ENCODE measurements at regions not wholly inside any gene's neighbourhood (a gene's known extent, or its start where the extent isn't known, plus 50 kb on each side); places are given as distances from the start of the nearest gene placed in this dataset.
"Not testable (repeated sequence)": the region's sequence is repeated elsewhere in the genome, so short reads cannot be mapped to it uniquely, and the experiment has no call there.

GRCh38 chr5:122608222-122608621 is 166.7 kb upstream of the SNX2 start:
- Mint-ChIP-seq H3K27me3 (ENCODE audit: insufficient read depth) (no peaks in the 10 kb centered on the region), H3K4me1 (ENCODE audit: low read depth) (no peaks in the 10 kb centered on the region), H3K4me3 (no peak overlapping the region), H3K27ac (no peak overlapping the region), H3K36me3 (ENCODE audit: low read depth) (no peaks in the 10 kb centered on the region), H3K9me3 (no peaks in the 10 kb centered on the region)
- no peak for DNase-seq (ENCODE audit: low spot score)
- intact Hi-C loops (cut with micrococcal nuclease), result no loop called here

DNA sequence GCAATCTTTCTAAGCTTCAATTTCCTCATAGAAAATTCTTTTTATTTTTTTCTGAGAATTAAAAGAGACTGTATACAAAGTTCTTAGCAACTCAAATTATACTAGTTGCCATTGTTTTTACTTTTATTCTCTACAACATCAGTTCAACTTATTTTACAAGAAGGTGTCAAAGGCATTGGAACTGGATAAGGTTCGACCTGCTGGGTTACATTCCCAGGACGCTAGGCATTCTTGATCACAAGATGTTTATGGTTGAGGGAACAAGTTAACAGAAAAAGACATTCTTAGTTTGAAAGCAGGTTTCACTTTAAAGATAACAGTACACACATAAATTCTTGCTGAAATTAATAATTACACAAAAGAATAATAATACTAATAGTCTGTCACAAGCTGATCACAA is 163.5 kb upstream of the SNX2 start:
- Mint-ChIP-seq H3K4me1 (ENCODE audit: low read depth) (no peaks in the 10 kb centered on the region), H3K27me3 (ENCODE audit: insufficient read depth) (no peaks in the 10 kb centered on the region), H3K9me3 (no peaks in the 10 kb centered on the region), H3K4me3 (no peak overlapping the region), H3K36me3 (ENCODE audit: low read depth) (no peaks in the 10 kb centered on the region), H3K27ac (no peak overlapping the region)
- no peak for DNase-seq (ENCODE audit: low spot score)
- intact Hi-C loops (cut with micrococcal nuclease), result no loop called here

DNA sequence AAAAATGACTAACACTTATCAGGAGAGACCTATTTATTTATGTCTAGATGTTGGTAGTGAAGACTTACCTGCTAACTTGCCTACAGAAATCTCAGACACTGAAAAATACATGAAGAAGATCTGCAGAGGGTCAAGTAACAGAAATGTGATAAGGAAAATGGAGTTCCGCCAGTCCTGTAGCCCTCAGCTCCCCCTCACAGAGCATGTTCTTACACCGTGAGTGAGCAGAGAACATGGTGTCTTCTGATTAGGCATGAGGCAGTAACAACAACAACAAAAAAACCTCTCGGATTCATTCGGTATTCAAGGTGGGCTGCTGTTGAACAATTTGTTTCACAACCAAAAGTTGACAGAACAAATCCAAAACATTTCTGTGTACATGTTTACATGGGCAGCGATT is 162.0 kb upstream of the SNX2 start:
- intact Hi-C loops (cut with micrococcal nuclease), result no loop called here
- Mint-ChIP-seq H3K27me3 (ENCODE audit: insufficient read depth) (no peaks in the 10 kb centered on the region), H3K36me3 (ENCODE audit: low read depth) (no peaks in the 10 kb centered on the region), H3K9me3 (no peaks in the 10 kb centered on the region), H3K4me1 (ENCODE audit: low read depth) (no peaks in the 10 kb centered on the region), H3K27ac (no peak overlapping the region), H3K4me3 (no peak overlapping the region)
- DNase-seq (ENCODE audit: low spot score), result no peak

DNA sequence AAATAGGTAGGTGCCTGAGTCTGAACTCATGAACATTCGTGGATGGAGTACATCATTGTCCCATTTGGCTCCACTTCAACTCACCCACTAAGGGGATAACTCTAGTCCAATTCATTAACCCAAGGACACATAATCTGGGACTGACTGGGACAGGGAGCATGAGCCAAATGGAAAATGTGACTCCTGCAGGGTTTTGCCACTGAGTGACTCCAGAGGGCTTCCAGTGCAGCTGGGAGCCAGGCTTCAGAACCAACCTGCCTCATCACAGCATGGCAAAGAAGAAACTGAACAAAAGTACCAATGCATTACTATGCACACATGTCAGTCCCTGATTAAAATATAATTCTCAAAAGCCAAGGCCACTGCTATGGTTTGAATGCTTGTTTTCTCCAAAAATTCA is 159.7 kb upstream of the SNX2 start:
- no peak overlapping the region for H3K4me3 Mint-ChIP-seq
- H3K27me3 Mint-ChIP-seq (ENCODE audit: insufficient read depth), result no peaks in the 10 kb centered on the region
- H3K4me1 Mint-ChIP-seq (ENCODE audit: low read depth), result no peaks in the 10 kb centered on the region
- DNase-seq (ENCODE audit: low spot score), result no peak
- H3K27ac Mint-ChIP-seq, result no peak overlapping the region
- no peaks in the 10 kb centered on the region for H3K9me3 Mint-ChIP-seq
- intact Hi-C loops (cut with micrococcal nuclease), result no loop called here
- H3K36me3 Mint-ChIP-seq (ENCODE audit: low read depth), result no peaks in the 10 kb centered on the region

- Mint-ChIP-seq H3K36me3 (ENCODE audit: low read depth) (no peaks in the 10 kb centered on the region), H3K9me3 (no peaks in the 10 kb centered on the region), H3K4me1 (ENCODE audit: low read depth) (no peaks in the 10 kb centered on the region), H3K27ac (no peak overlapping the region), H3K27me3 (ENCODE audit: insufficient read depth) (no peaks in the 10 kb centered on the region), H3K4me3 (no peak overlapping the region)
- intact Hi-C loops (cut with micrococcal nuclease), result no loop called here
- DNase-seq (ENCODE audit: low spot score), result no peak
These were observed 159.0 kb upstream of the SNX2 start for GRCh38 chr5:122615832-122616231.

GRCh38 chr5:122618046-122618445 is 156.8 kb upstream of the SNX2 start:
- DNase-seq (ENCODE audit: low spot score); intact Hi-C loops (cut with micrococcal nuclease); H3K27me3 Mint-ChIP-seq (ENCODE audit: insufficient read depth); H3K36me3 Mint-ChIP-seq (ENCODE audit: low read depth); H3K27ac Mint-ChIP-seq; H3K9me3 Mint-ChIP-seq; H3K4me3 Mint-ChIP-seq; H3K4me1 Mint-ChIP-seq (ENCODE audit: low read depth): not testable (repeated sequence)

DNA sequence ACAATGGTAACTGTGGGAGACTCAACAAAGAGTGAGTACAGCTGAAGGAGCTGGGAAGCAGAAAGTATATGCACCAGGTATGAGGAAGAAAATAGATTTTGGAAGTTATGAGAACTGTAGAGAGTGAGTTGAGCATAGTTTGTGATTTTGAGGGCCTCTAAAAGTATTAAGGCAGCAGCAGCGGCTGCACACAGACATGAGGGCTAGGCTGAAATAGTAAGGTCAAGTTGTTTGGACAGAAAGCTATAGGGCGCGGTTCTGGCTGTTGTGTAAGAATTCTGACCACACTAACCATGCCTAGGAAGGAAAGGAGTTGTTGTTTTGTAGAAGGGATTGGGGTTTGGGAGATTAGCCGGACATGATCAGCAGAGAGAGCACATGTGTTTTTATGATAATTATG is 154.1 kb upstream of the SNX2 start:
- H3K4me3 Mint-ChIP-seq; H3K4me1 Mint-ChIP-seq (ENCODE audit: low read depth); DNase-seq (ENCODE audit: low spot score); H3K27me3 Mint-ChIP-seq (ENCODE audit: insufficient read depth); H3K36me3 Mint-ChIP-seq (ENCODE audit: low read depth); H3K27ac Mint-ChIP-seq; H3K9me3 Mint-ChIP-seq; intact Hi-C loops (cut with micrococcal nuclease): not testable (repeated sequence)

DNA sequence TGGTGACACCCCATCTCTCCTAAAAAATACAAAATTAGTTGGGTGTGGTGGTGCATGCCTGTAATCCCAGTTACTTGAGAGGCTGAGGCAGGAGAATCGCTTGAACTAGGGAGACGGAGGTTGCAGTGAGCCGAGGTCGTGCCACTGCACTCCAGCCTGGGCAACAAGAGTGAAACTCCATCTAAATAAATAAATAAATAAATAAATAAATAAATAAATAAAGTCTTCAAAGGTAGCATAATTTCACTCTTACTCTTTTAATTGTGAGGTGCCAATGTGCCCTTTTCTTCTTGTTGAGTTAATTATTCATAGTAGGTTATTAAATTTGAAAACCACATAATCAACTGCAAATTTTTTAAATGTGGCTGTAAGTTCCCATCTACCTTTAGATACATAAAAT is 146.2 kb upstream of the SNX2 start:
- H3K36me3 Mint-ChIP-seq (ENCODE audit: low read depth); H3K9me3 Mint-ChIP-seq; DNase-seq (ENCODE audit: low spot score); intact Hi-C loops (cut with micrococcal nuclease); H3K27me3 Mint-ChIP-seq (ENCODE audit: insufficient read depth); H3K4me3 Mint-ChIP-seq; H3K4me1 Mint-ChIP-seq (ENCODE audit: low read depth); H3K27ac Mint-ChIP-seq: not testable (repeated sequence)

GRCh38 chr5:122629121-122629677 is 145.7 kb upstream of the SNX2 start:
- peaks cover 2% of the 10 kb centered on the region for H3K27me3 Mint-ChIP-seq (ENCODE audit: insufficient read depth)
- H3K36me3 Mint-ChIP-seq (ENCODE audit: low read depth), result no peaks in the 10 kb centered on the region
- H3K4me3 Mint-ChIP-seq, result no peak overlapping the region
- no peaks in the 10 kb centered on the region for H3K9me3 Mint-ChIP-seq
- H3K4me1 Mint-ChIP-seq (ENCODE audit: low read depth), result no peaks in the 10 kb centered on the region
- no peak for DNase-seq (ENCODE audit: low spot score)
- no peak overlapping the region for H3K27ac Mint-ChIP-seq
- intact Hi-C loops (cut with micrococcal nuclease), result no loop called here

DNA sequence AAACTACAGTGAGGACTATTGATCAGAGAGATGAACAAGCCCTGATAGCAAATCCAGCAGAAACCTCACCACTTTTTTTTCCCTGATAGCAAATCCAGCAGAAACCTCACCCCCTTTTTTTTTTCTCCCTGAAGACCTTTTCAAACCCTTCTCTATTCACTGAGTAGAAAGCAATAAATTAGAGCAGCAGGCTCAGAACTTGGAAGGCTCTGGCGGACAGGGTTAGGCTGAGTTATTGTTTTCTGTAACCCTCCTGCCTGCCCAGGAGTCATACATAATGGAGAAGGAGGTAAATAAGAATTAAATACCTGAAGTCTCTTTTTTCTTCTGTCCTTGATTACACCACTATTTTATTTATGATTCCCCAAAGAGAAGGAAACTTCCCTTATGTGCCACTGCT is 136.3 kb upstream of the SNX2 start:
- H3K4me1 Mint-ChIP-seq (ENCODE audit: low read depth), result no peaks in the 10 kb centered on the region
- intact Hi-C loops (cut with micrococcal nuclease), result no loop called here
- no peak overlapping the region for H3K4me3 Mint-ChIP-seq
- no peak overlapping the region for H3K27ac Mint-ChIP-seq
- no peaks in the 10 kb centered on the region for H3K36me3 Mint-ChIP-seq (ENCODE audit: low read depth)
- DNase-seq (ENCODE audit: low spot score), result no peak
- H3K27me3 Mint-ChIP-seq (ENCODE audit: insufficient read depth), result no peaks in the 10 kb centered on the region
- H3K9me3 Mint-ChIP-seq, result no peaks in the 10 kb centered on the region

DNA sequence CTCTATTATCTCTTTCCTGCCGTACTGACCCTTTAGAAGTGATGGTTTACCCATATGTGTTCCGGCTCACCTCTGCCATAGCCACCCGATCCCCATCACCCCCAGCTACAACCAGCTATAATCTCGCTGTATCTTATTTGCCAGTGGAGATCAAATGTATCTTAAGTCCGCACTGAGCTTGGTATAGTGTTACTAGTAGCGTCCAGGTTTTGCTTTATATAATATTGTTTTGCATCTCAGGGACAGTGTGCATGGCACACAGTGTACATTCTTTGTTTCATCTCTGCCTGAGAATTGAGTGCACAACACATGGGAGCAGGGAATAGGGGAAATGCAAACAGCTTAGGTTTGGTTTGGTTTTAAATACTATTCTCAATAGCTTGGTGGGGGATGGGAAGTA is 135.8 kb upstream of the SNX2 start:
- Mint-ChIP-seq H3K27me3 (ENCODE audit: insufficient read depth) (no peaks in the 10 kb centered on the region), H3K27ac (no peak overlapping the region), H3K4me3 (no peak overlapping the region), H3K9me3 (no peaks in the 10 kb centered on the region), H3K4me1 (ENCODE audit: low read depth) (no peaks in the 10 kb centered on the region), H3K36me3 (ENCODE audit: low read depth) (no peaks in the 10 kb centered on the region)
- intact Hi-C loops (cut with micrococcal nuclease), result no loop called here
- DNase-seq (ENCODE audit: low spot score), result no peak

GRCh38 chr5:122639864-122640263 is 135.0 kb upstream of the SNX2 start:
- no peak overlapping the region for H3K4me3 Mint-ChIP-seq
- intact Hi-C loops (cut with micrococcal nuclease), result no loop called here
- H3K27ac Mint-ChIP-seq, result no peak overlapping the region
- no peaks in the 10 kb centered on the region for H3K9me3 Mint-ChIP-seq
- no peaks in the 10 kb centered on the region for H3K36me3 Mint-ChIP-seq (ENCODE audit: low read depth)
- H3K4me1 Mint-ChIP-seq (ENCODE audit: low read depth), result no peaks in the 10 kb centered on the region
- DNase-seq (ENCODE audit: low spot score), result no peak
- no peaks in the 10 kb centered on the region for H3K27me3 Mint-ChIP-seq (ENCODE audit: insufficient read depth)

- no peak overlapping the region for H3K27ac Mint-ChIP-seq
These were observed 125.8 kb upstream of the SNX2 start for GRCh38 chr5:122649080-122649479.

More at GRCh38 chr5:122649080-122649479, 125.8 kb upstream of the SNX2 start:
- no peak for DNase-seq (ENCODE audit: low spot score)
- Mint-ChIP-seq H3K36me3 (ENCODE audit: low read depth) (no peaks in the 10 kb centered on the region), H3K27me3 (ENCODE audit: insufficient read depth) (no peaks in the 10 kb centered on the region), H3K4me3 (no peak overlapping the region), H3K4me1 (ENCODE audit: low read depth) (no peaks in the 10 kb centered on the region), H3K9me3 (no peaks in the 10 kb centered on the region)
- intact Hi-C loops (cut with micrococcal nuclease), result no loop called here

Measured in activated T-helper 1 cell treated with anti-CD3 and anti-CD28 coated beads, Interleukin-12 subunit alpha, Interleukin-12 subunit beta, Interleukin-2, Interleukin-4 antibody, amounts not matched to agents 30 ng/mL and 10 ng/mL and 1 ng/mL, durations not matched to agents 14 hours and 24 hours and 36 hours (primary cell).